ENCODE measurements at regions not wholly inside any gene's neighbourhood (a gene's known extent, or its start where the extent isn't known, plus 50 kb on each side); places are given as distances from the start of the nearest gene placed in this dataset.
"Not testable (repeated sequence)": the region's sequence is repeated elsewhere in the genome, so short reads cannot be mapped to it uniquely, and the experiment has no call there.

- Histone ChIP-seq H3K4me3 (no peak overlapping the region), H3K4me1 (replicated peaks in 1 of 2) (peaks cover 0 to 18% of the 10 kb centered on the region in 2 donors), H3K27ac (no peak overlapping the region)
- in situ Hi-C loops (cut with MboI; ENCODE audit: low pct_unique_long_range_greater_than_20kb in 2 of 9, low sequenced_read_pairs in 9 of 9, unreplicated experiment in 9 of 9) = no loop called here
- no peak for ATAC-seq (replicated peaks in 6 of 8)
- 0 to 100% (median 80%) methylated on average over 1 of the region's 3 CpGs; no CpG with 5 or more reads in 7 of the 10 experiments for WGBS, 10 experiments
Observed at GRCh38 chr4:52199574-52200338, 148.7 kb downstream of the SPATA18 start.

- Histone ChIP-seq H3K27ac (no peak overlapping the region), H3K4me1 (replicated peaks in 1 of 2) (peaks cover 0 to 18% of the 10 kb centered on the region in 2 donors), H3K4me3 (no peak overlapping the region)
- WGBS, 10 experiments = 0 to 100% (median 84%) methylated on average over 1 to 4 of the region's 4 CpGs; no CpG with 5 or more reads in 1 of the 10 experiments
- in situ Hi-C loops (cut with MboI; ENCODE audit: low pct_unique_long_range_greater_than_20kb in 2 of 9, low sequenced_read_pairs in 9 of 9, unreplicated experiment in 9 of 9) = no loop called here
- no peak for ATAC-seq (replicated peaks in 6 of 8)
Observed at GRCh38 chr4:52200339-52200725, 149.2 kb downstream of the SPATA18 start.

- 71 to 100% (median 100%) methylated on average over 1 of the region's 1 CpG; no CpG with 5 or more reads in 6 of the 10 experiments for WGBS, 10 experiments
- no peak overlapping the region for H3K27ac ChIP-seq
- in situ Hi-C loops (cut with MboI; ENCODE audit: low pct_unique_long_range_greater_than_20kb in 2 of 9, low sequenced_read_pairs in 9 of 9, unreplicated experiment in 9 of 9) = no loop called here
- H3K4me3 ChIP-seq = no peak overlapping the region
- peaks cover 0 to 18% of the 10 kb centered on the region in 2 donors for H3K4me1 ChIP-seq (replicated peaks in 1 of 2)
- ATAC-seq (replicated peaks in 6 of 8) = no peak
Observed at GRCh38 chr4:52201715-52202114, 150.6 kb downstream of the SPATA18 start.

- 0 to 42% (median 31%) methylated on average over 1 to 4 of the region's 4 CpGs; no CpG with 5 or more reads in 3 of the 10 experiments for WGBS, 10 experiments
- H3K27ac ChIP-seq = no peak overlapping the region
- ATAC-seq (replicated peaks in 6 of 8) = no peak
- H3K4me3 ChIP-seq = no peak overlapping the region
- H3K4me1 ChIP-seq (replicated peaks in 1 of 2) = peaks cover 0 to 18% of the 10 kb centered on the region in 2 donors
- in situ Hi-C loops (cut with MboI; ENCODE audit: low pct_unique_long_range_greater_than_20kb in 2 of 9, low sequenced_read_pairs in 9 of 9, unreplicated experiment in 9 of 9) = no loop called here
Observed at GRCh38 chr4:52202251-52202779, 151.2 kb downstream of the SPATA18 start.

- no peak overlapping the region for H3K4me3 ChIP-seq
- H3K4me1 ChIP-seq (replicated peaks in 1 of 2) = peaks cover 0 to 13% of the 10 kb centered on the region in 2 donors
- no peak for ATAC-seq (replicated peaks in 6 of 8)
- 0 to 90% (median 80%) methylated on average over 1 of the region's 1 CpG; no CpG with 5 or more reads in 3 of the 10 experiments for WGBS, 10 experiments
- in situ Hi-C loops (cut with MboI; ENCODE audit: low pct_unique_long_range_greater_than_20kb in 2 of 9, low sequenced_read_pairs in 9 of 9, unreplicated experiment in 9 of 9) = no loop called here
- H3K27ac ChIP-seq = no peak overlapping the region
Observed at GRCh38 chr4:52202931-52203330, 151.8 kb downstream of the SPATA18 start.

- in situ Hi-C loops (cut with MboI; ENCODE audit: low pct_unique_long_range_greater_than_20kb in 2 of 9, low sequenced_read_pairs in 9 of 9, unreplicated experiment in 9 of 9) = no loop called here
- ATAC-seq (replicated peaks in 6 of 8) = no peak
- WGBS, 10 experiments = 17 to 100% (median 83%) methylated on average over 1 of the region's 1 CpG; no CpG with 5 or more reads in 2 of the 10 experiments
- peaks cover 0 to 9% of the 10 kb centered on the region in 2 donors for H3K4me1 ChIP-seq (replicated peaks in 1 of 2)
- H3K27ac ChIP-seq = no peak overlapping the region
- H3K4me3 ChIP-seq = no peak overlapping the region
Observed at GRCh38 chr4:52203351-52203750, 152.2 kb downstream of the SPATA18 start.

GRCh38 chr4:52204921-52205320 lies 153.8 kb downstream of the SPATA18 start:
- no peaks in the 10 kb centered on the region for H3K4me1 ChIP-seq (replicated peaks in 1 of 2)
- H3K4me3 ChIP-seq = no peak overlapping the region
- H3K27ac ChIP-seq = no peak overlapping the region
- no peak for ATAC-seq (replicated peaks in 6 of 8)
- in situ Hi-C loops (cut with MboI; ENCODE audit: low pct_unique_long_range_greater_than_20kb in 2 of 9, low sequenced_read_pairs in 9 of 9, unreplicated experiment in 9 of 9) = no loop called here
- 65 to 100% (median 83%) methylated on average over 1 to 3 of the region's 3 CpGs; no CpG with 5 or more reads in 2 of the 10 experiments for WGBS, 10 experiments

- H3K4me3 ChIP-seq; H3K27ac ChIP-seq; H3K4me1 ChIP-seq (replicated peaks in 1 of 2); in situ Hi-C loops (cut with MboI; ENCODE audit: low pct_unique_long_range_greater_than_20kb in 2 of 9, low sequenced_read_pairs in 9 of 9, unreplicated experiment in 9 of 9): not testable (repeated sequence)
- WGBS, 10 experiments = 40 to 100% (median 80%) methylated on average over 1 to 4 of the region's 4 CpGs; no CpG with 5 or more reads in 3 of the 10 experiments
- peak in 1 of 8 experiments; percentile 18 for ATAC-seq (replicated peaks in 6 of 8)
Observed at GRCh38 chr4:52207146-52207545, 156.0 kb downstream of the SPATA18 start.

GRCh38 chr4:52212702-52213101 lies 161.6 kb downstream of the SPATA18 start:
- in situ Hi-C loops (cut with MboI; ENCODE audit: low pct_unique_long_range_greater_than_20kb in 2 of 9, low sequenced_read_pairs in 9 of 9, unreplicated experiment in 9 of 9) = no loop called here
- Histone ChIP-seq H3K4me1 (replicated peaks in 1 of 2) (no peaks in the 10 kb centered on the region), H3K4me3 (no peak overlapping the region), H3K27ac (no peak overlapping the region)
- no peak for ATAC-seq (replicated peaks in 6 of 8)
- WGBS, 10 experiments = 0 to 88% (median 43%) methylated on average over 1 to 3 of the region's 3 CpGs; no CpG with 5 or more reads in 1 of the 10 experiments

GRCh38 chr4:52231526-52231925 lies 180.4 kb downstream of the SPATA18 start:
- no peak overlapping the region for H3K27ac ChIP-seq
- in situ Hi-C loops (cut with MboI; ENCODE audit: low pct_unique_long_range_greater_than_20kb in 2 of 9, low sequenced_read_pairs in 9 of 9, unreplicated experiment in 9 of 9) = loop anchor here in 5 of 9 experiments (10.0 to 25.0 kb wide), 4 partner anchors 143 to 2006 kb away; partner anchors contain the start of gene PDGFRA (in 3 of the 5)

GRCh38 chr4:52234561-52235440 lies 183.7 kb downstream of the SPATA18 start:
- Histone ChIP-seq H3K4me3 (no peak overlapping the region), H3K27ac (no peak overlapping the region), H3K4me1 (replicated peaks in 1 of 2) (peaks cover 0 to 2% of the 10 kb centered on the region in 2 donors)
- in situ Hi-C loops (cut with MboI; ENCODE audit: low pct_unique_long_range_greater_than_20kb in 2 of 9, low sequenced_read_pairs in 9 of 9, unreplicated experiment in 9 of 9) = loop anchor here in 5 of 9 experiments (10.0 to 25.0 kb wide), 4 partner anchors 140 to 2002 kb away; partner anchors contain the start of gene PDGFRA (in 3 of the 5)
- 3 to 78% (median 60%) methylated on average over 2 to 6 of the region's 6 CpGs for WGBS, 10 experiments
- peak in 7 of 8 experiments; percentile 38 to 99 (median 56) for ATAC-seq (replicated peaks in 6 of 8)

More at GRCh38 chr4:52231526-52231925, 180.4 kb downstream of the SPATA18 start:
- ATAC-seq (replicated peaks in 6 of 8) = no peak
- no peak overlapping the region for H3K4me3 ChIP-seq
- H3K4me1 ChIP-seq (replicated peaks in 1 of 2) = peaks cover 0 to 2% of the 10 kb centered on the region in 2 donors
- 83 to 100% (median 95%) methylated on average over 1 to 2 of the region's 3 CpGs; no CpG with 5 or more reads in 2 of the 10 experiments for WGBS, 10 experiments

- Histone ChIP-seq H3K27ac (no peak overlapping the region), H3K4me1 (replicated peaks in 1 of 2) (peaks cover 0 to 2% of the 10 kb centered on the region in 2 donors), H3K4me3 (no peak overlapping the region)
- WGBS, 10 experiments = 80 to 100% (median 87%) methylated on average over 1 to 2 of the region's 2 CpGs; no CpG with 5 or more reads in 2 of the 10 experiments
- ATAC-seq (replicated peaks in 6 of 8) = no peak
- in situ Hi-C loops (cut with MboI; ENCODE audit: low pct_unique_long_range_greater_than_20kb in 2 of 9, low sequenced_read_pairs in 9 of 9, unreplicated experiment in 9 of 9) = loop anchor here in 5 of 9 experiments (10.0 to 25.0 kb wide), 4 partner anchors 139 to 2002 kb away; partner anchors contain the start of gene PDGFRA (in 3 of the 5)
Observed at GRCh38 chr4:52235552-52236201, 184.6 kb downstream of the SPATA18 start.

Measured in motor neuron (in vitro differentiated cells).